HCT116 (cell line): ENCODE measurements at regions not wholly inside any gene's neighbourhood (a gene's known extent, or its start where the extent isn't known, plus 50 kb on each side); places are given as distances from the start of the nearest gene placed in this dataset.

ENCODE experiments used
- EGR1 ChIP-seq: IDR thresholded peaks from 2 replicates; pipeline ENCODE4 v1.6.1; 2012; ENCODE audit warnings: low read depth
- EZH2 ChIP-seq: fragments of 200-600 bp; sonication (generic); IDR thresholded peaks from 2 replicates; pipeline ENCODE4 v1.6.1; 2017; ENCODE audit warnings: antibody characterized with exemption, mixed run types
- POLR2AphosphoS5 ChIP-seq: IDR thresholded peaks from 2 replicates; pipeline ENCODE4 v1.6.1; 2011; ENCODE audit warnings: mild to moderate bottlenecking, low read depth, low read length, moderate library complexity
- YY1 ChIP-seq: IDR thresholded peaks from 2 replicates; pipeline ENCODE4 v1.6.1; 2011; ENCODE audit warnings: low read length, low read depth, moderate library complexity, mild to moderate bottlenecking; ENCODE audit not compliant: insufficient replicate concordance; ENCODE audit errors: extremely low read depth
- TF ChIP-seq, protein P1 (sequence below), 3 experiments: fragments of 200-600 bp in 1 of 3; sonication (generic) in 1 of 3; IDR thresholded peaks in 2 of 3; conservative IDR thresholded peaks in 1 of 3; 2 replicates each; pipeline ENCODE4 v1.5.1; 2012 to 2017; ENCODE audit warnings: low read depth in 2 of 3, low read length in 2 of 3, antibody characterized with exemption in 1 of 3, borderline replicate concordance in 1 of 3, control low read depth in 1 of 3, mild to moderate bottlenecking in 1 of 3, mixed read lengths in 1 of 3, mixed run types in 1 of 3, moderate library complexity in 1 of 3; ENCODE audit not compliant: insufficient read depth in 1 of 3

DNA sequence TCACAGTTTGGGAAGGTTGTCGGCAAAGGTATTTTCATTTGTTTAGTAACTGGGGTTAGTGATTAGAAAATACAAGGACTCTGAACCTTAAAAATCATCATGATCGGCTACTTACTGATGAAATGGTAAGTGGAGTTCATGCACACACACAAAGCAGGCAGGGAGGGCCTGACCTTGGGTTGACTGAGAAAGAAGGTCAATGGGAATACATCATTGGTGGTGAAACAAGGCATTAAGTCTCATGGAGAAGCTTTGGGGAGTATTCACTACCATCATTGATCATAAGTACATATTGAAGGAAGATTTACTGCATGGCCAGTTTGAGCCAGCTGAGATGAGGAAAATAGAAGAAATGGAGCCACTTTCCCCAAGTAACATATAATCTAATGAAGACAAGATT, 74.4 kb downstream of the LUZP4 start:
- TF ChIP-seq, protein P1, sequence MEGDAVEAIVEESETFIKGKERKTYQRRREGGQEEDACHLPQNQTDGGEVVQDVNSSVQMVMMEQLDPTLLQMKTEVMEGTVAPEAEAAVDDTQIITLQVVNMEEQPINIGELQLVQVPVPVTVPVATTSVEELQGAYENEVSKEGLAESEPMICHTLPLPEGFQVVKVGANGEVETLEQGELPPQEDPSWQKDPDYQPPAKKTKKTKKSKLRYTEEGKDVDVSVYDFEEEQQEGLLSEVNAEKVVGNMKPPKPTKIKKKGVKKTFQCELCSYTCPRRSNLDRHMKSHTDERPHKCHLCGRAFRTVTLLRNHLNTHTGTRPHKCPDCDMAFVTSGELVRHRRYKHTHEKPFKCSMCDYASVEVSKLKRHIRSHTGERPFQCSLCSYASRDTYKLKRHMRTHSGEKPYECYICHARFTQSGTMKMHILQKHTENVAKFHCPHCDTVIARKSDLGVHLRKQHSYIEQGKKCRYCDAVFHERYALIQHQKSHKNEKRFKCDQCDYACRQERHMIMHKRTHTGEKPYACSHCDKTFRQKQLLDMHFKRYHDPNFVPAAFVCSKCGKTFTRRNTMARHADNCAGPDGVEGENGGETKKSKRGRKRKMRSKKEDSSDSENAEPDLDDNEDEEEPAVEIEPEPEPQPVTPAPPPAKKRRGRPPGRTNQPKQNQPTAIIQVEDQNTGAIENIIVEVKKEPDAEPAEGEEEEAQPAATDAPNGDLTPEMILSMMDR (IDR thresholded peaks at IDR 0.05 in 2 of 3, conservative IDR thresholded peaks at IDR 0.05 in 1 of 3; ENCODE audit: borderline replicate concordance in 1 of 3, insufficient read depth in 1 of 3, low read depth in 2 of 3, low read length in 2 of 3): no peak
- TF ChIP-seq YY1 (no peak), EZH2 (no peak), EGR1 (no peak), POLR2AphosphoS5 (no peak)
